RKO (cell line): ENCODE measurements at regions not wholly inside any gene's neighbourhood (a gene's known extent, or its start where the extent isn't known, plus 50 kb on each side); places are given as distances from the start of the nearest gene placed in this dataset.

Experiments used
- DNase-seq: peaks from one replicate; pipeline ENCODE4 v3.0.0-alpha.2; 2016; ENCODE audit warnings: low spot score

- no peak for DNase-seq
These were observed 302.6 kb downstream of the LIG4 start for GRCh38 chr13:107912745-107913144.

GRCh38 chr13:107907065-107907805 lies 308.1 kb downstream of the LIG4 start:
- DNase-seq = no peak

- DNase-seq = peak; percentile 5
These were observed 309.2 kb downstream of the LIG4 start for GRCh38 chr13:107906131-107906530.

- no peak for DNase-seq
These were observed 313.3 kb downstream of the LIG4 start for GRCh38 chr13:107901996-107902562.

GRCh38 chr13:107901230-107901629 lies 314.1 kb downstream of the LIG4 start:
- no peak for DNase-seq

- DNase-seq = no peak
These were observed 314.6 kb downstream of the LIG4 start for GRCh38 chr13:107900775-107901174.

- no peak for DNase-seq
These were observed 329.2 kb downstream of the LIG4 start for GRCh38 chr13:107886118-107886517.

- no peak for DNase-seq
These were observed 330.8 kb downstream of the LIG4 start for GRCh38 chr13:107884564-107884963.

GRCh38 chr13:107883561-107884175 lies 331.7 kb downstream of the LIG4 start:
- DNase-seq = no peak

- no peak for DNase-seq
These were observed 332.4 kb downstream of the LIG4 start for GRCh38 chr13:107882708-107883560.

- no peak for DNase-seq
These were observed 334.0 kb downstream of the LIG4 start for GRCh38 chr13:107881362-107881761.

GRCh38 chr13:107874456-107874855 lies 340.9 kb downstream of the LIG4 start:
- no peak for DNase-seq

- no peak for DNase-seq
These were observed 341.4 kb downstream of the LIG4 start for GRCh38 chr13:107873926-107874325.

GRCh38 chr13:107870400-107870799 lies 344.9 kb downstream of the LIG4 start:
- no peak for DNase-seq

- no peak for DNase-seq
These were observed 347.4 kb downstream of the LIG4 start for GRCh38 chr13:107867701-107868661.

- no peak for DNase-seq
These were observed 348.3 kb downstream of the LIG4 start for GRCh38 chr13:107866941-107867623.

- no peak for DNase-seq
These were observed 349.1 kb downstream of the LIG4 start for GRCh38 chr13:107866032-107866940.

- no peak for DNase-seq
These were observed 349.7 kb downstream of the LIG4 start for GRCh38 chr13:107865643-107866031.

GRCh38 chr13:107865318-107865575 lies 350.1 kb downstream of the LIG4 start:
- DNase-seq = no peak
